Fibroblast of pulmonary artery (primary cell): ENCODE measurements at regions not wholly inside any gene's neighbourhood (a gene's known extent, or its start where the extent isn't known, plus 50 kb on each side); places are given as distances from the start of the nearest gene placed in this dataset.

Source experiments
- DNase-seq: peaks from one replicate; pipeline ENCODE4 v3.0.0-alpha.2; 2010; ENCODE audit warnings: low read depth
- H3K4me3 ChIP-seq: replicated peaks from 2 replicates; pipeline ENCODE4 v1.5.1; 2011; ENCODE audit warnings: low read depth, mild to moderate bottlenecking, control low read depth, low read length, moderate library complexity
- TF ChIP-seq, protein P1 (sequence below): IDR thresholded peaks from 2 replicates; pipeline ENCODE4 v1.5.1; 2011; ENCODE audit warnings: mild to moderate bottlenecking, control low read depth, low read length, inconsistent platforms; ENCODE audit errors: missing control alignments

DNA sequence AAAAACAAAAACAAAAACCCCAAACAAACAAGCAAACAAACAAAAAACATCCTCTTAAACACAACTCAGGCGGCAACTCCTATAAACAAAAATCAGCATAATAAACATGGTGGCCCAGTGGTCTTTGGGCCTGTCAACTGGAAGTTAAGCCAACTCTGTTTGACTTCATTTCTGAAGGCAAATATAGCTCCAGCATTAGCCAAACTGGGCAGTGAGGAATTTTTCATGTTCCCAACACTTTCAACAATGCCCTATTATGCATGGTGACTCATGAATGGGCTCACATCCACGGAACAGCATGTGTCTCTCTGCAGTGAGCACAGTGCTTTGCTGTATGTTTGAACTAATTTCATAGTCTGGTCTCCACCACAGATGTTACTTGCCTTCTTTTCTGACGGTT is 143.9 kb upstream of the STC2 start:
- peak; percentile 98 for DNase-seq
- TF ChIP-seq, protein P1, sequence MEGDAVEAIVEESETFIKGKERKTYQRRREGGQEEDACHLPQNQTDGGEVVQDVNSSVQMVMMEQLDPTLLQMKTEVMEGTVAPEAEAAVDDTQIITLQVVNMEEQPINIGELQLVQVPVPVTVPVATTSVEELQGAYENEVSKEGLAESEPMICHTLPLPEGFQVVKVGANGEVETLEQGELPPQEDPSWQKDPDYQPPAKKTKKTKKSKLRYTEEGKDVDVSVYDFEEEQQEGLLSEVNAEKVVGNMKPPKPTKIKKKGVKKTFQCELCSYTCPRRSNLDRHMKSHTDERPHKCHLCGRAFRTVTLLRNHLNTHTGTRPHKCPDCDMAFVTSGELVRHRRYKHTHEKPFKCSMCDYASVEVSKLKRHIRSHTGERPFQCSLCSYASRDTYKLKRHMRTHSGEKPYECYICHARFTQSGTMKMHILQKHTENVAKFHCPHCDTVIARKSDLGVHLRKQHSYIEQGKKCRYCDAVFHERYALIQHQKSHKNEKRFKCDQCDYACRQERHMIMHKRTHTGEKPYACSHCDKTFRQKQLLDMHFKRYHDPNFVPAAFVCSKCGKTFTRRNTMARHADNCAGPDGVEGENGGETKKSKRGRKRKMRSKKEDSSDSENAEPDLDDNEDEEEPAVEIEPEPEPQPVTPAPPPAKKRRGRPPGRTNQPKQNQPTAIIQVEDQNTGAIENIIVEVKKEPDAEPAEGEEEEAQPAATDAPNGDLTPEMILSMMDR = no peak
- no peak overlapping the region for H3K4me3 ChIP-seq

DNA sequence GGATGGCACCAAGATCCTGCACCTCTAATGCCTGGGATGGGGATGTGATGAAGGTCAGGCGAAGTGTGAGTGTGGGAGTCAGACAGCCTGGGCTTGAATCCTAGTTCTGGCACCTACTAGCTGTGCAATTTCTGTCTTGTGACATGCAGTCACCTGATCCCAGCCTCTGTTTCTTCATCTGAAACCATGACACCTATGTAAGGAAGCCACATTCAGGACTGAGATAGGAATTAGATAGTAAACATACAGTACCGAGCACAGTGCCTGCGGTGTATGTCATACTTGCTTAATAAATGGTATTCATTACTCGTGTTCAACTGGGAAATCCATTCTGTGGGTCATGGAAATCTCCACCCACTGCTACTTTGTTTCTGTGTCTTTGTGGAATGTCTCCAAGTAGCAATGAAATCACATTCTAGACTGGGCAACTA is 140.6 kb upstream of the STC2 start:
- no peak overlapping the region for H3K4me3 ChIP-seq
- peak; percentile 25 for DNase-seq
- TF ChIP-seq, protein P1 = no peak

DNA sequence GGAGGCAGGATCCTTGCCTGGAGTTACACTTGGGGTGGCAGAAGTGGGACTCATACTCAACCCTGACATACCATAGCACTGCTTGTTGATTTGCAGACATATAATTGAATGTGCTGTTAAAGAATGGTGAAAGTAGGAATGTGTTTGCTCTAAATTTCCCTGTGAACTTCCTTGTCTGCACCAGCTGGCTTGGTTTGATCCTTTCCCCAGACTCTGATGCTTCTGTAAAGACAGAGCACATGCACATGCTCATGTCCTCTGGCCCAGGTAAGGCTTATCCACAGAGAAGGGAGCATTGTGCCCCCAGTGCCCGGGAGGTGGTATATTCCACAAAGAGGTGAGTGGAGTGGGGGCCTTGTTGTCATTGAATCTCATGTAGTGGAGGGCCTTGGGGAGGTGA is 138.0 kb upstream of the STC2 start:
- DNase-seq = no peak
- no peak overlapping the region for H3K4me3 ChIP-seq
- TF ChIP-seq, protein P1 = no peak

DNA sequence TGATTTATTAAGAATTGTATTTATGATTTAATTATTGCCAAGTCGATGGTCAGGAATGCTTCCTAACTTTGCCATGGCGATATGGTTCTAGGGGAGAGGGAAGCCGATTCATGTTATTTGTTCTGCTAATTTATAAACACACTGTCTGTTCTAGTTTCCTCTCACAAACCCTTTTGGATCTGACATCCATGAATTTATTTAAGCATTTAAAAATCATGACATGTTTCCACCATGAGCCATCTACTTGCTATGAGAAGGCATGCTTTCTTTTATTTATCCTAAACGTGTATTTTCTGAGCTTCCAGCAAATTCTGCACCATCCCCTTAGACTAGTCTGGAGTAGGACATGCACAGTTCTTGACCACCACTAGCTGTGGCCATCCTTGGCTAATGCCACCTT is 136.6 kb upstream of the STC2 start:
- TF ChIP-seq, protein P1 = no peak
- no peak for DNase-seq
- H3K4me3 ChIP-seq = no peak overlapping the region

DNA sequence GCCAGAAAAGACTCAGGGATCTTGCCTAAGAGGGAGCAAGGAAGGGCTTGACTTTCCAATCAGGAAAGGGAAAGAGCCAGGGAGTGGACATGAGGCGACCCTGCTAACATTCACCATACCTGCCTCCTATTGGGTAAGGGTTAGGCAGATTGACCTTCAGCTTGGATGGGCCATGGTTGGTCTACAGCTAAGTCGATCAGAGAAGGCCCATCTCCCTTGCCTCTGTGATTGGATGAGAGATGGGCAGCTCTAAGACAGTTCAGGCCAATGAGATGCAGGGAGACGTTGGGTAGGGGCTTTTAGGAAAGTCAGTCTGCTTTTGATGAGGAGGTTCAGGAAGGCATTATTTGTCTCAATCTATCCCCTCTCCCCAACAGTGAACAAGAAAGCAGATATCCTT is 135.0 kb upstream of the STC2 start:
- TF ChIP-seq, protein P1 = no peak
- H3K4me3 ChIP-seq = no peak overlapping the region
- no peak for DNase-seq

DNA sequence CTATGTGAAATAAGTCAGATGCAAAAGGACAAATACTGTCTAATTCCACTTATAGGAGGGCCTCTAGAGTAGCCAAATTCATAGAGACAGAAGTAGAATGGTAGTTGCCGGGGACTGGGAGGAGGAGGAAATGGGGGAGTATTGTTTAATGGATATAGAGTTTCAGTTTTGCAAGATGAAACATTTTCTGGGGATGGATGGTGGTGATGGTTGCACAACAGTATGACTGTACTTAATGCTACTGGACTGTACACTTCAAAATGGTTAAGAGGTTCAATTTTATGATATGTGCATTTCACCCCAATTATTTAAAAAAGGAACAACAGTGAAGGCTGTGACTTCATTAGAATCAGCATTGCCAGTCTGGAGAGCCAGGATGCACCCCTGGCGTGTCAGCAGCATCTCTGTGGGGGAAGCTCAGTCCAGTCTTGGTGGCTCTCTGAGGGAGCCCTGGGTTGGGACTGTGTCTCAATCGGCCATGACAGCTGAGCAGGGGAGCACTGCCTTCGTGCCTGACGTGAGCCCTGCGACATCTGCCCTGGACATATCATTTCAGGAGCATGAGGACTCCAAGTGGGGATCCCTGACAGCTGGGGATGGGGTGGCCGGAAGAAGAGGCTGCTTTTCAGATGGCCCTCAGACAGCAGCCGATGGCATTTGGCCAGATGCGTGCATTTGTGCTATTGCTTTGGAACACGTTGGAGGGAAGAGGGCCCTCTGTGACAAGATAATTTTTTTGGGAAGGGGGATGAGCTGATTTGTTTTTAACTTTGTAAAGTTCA is 130.8 kb upstream of the STC2 start:
- TF ChIP-seq, protein P1 = no peak
- DNase-seq = peak; percentile 90
- H3K4me3 ChIP-seq = no peak overlapping the region

DNA sequence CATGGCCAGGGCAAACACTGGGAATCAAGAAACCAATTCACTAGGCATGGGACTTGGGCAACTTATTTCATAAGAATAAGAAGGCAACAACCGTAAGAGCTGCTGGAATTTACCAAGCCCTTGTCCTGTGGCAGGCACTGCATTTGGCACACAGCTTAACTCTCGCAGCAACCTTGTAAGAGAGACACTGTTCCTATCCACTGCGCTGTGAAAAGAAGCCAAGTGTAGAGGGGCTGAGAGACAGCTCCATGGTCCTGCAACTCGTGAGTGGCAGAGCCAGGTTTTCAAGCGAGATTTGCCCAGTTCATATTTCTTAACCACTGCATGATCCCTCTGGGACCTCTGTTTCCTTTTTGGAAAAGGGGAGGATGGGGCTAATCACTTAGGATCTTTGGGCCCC is 129.3 kb upstream of the STC2 start:
- H3K4me3 ChIP-seq = no peak overlapping the region
- DNase-seq = peak; percentile 39
- TF ChIP-seq, protein P1 = no peak
